NCI-H2171 (cell line): ENCODE measurements at regions not wholly inside any gene's neighbourhood (a gene's known extent, or its start where the extent isn't known, plus 50 kb on each side); places are given as distances from the start of the nearest gene placed in this dataset.
"Not testable (repeated sequence)": the region's sequence is repeated elsewhere in the genome, so short reads cannot be mapped to it uniquely, and the experiment has no call there.

Source experiments
- DNase-seq: peaks from one replicate; lab custom pipeline; 2025; lab: John Stamatoyannopoulos, UW

DNA sequence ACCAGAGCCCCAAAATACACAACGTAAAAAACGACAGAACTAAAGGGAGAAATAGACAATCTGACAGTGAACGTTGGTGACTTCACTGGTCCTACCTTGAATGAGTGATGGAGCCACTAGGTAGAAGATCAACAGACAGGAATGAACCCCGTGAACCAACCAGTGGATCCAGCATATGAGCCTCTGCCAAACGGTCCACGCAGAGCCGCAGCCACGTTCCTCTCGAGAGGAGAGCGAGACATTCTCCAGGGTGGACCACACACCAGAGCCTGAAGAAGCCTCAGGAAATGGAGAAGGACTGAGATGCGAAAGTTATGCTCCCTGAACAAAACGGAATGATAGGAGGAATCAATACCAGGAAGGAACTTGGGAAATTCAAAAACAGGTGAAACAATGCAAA lies 178.4 kb downstream of the RTP5 start:
- no peak for DNase-seq

DNA sequence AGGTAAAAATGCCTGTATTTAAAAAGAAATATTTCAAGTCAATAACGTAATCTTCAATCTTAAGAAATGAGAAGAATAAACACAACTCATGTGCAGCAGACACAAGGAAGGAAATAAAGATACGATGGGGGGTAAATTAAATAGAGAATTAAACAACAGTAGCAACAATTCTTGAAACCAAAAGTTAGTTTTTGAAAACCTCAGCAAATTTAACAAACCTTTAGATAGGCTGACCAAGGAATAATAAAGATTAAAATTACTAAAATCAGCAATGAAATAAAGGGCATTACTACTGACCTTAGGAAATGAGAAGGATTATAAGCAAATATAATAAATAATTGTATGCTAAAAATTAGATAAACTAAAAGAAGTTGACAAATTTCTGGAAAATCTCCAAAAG lies 178.9 kb downstream of the RTP5 start:
- DNase-seq: no peak

DNA sequence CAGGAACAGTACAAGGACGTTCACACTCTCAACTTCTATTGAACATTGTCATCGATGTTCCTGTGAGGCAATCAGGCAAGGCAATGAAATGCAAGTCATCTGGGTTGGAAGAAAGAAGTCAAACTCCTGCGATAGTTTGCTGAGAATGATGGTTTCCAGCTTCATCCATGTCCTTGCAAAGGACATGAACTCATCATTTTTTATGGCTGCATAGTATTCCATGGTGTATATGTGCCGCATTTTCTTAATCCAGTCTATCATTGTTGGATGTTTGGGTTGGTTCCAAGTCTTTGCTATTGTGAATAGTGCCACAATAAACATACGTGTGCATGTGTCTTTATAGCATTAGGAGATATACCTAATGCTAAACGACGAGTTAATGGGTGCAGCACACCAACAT lies 180.0 kb downstream of the RTP5 start:
- not testable (repeated sequence) for DNase-seq

DNA sequence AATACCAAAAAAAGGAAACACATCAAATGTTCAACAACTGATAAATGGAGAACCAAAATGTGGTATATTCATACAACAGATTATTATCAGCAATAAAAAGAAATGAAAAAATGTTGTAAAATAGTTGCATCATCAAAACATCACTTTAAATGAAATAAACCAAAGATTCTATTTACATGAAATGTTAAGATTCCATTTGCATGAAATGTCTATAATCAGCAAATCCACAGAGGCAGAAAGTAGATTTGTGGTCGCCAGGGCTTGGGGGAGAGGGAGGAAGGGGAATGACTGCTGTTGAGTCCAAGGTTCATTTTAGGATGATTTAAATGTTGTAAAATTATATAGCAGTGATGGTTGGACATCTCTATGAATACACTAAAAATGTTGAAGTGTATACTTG lies 181.9 kb downstream of the RTP5 start:
- DNase-seq: no peak

DNA sequence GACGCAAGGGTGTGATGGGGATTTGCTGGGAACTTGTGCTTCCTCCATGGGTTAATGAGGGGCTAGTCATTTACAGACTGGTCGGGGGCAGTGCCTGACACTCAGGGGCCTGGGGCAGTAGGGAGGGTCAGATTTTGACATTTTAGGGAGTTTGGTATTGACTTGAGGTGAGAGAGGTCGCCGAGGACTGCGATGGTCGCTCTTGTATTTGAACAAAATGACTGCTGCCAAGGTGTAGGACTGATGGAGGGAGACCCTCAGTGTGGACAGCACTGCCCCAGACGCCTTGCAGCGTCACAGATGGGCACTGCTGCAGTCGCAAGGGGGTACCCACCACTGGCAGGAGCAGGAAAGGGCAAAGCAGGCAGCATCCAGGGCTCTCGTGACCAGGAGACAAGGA lies 182.9 kb downstream of the RTP5 start:
- no peak for DNase-seq

DNA sequence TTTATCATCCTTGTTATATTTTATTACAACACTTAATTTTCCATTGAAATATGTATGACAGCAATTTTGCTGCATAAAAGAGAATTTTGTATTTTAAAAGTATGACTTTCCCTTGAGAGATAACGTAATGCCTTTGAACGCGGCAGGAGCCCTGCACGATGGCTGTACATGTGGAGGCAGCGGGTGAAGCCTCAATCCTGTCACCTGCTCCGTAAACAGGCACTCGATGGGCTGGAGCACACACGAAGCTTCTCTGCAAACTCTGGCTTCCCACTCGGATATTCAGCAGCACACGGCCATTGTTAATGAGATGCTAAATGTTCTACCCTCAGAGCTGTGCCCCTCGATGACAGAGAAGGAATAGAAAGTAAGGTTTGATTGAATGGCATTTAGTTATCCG lies 184.4 kb downstream of the RTP5 start:
- DNase-seq: no peak

DNA sequence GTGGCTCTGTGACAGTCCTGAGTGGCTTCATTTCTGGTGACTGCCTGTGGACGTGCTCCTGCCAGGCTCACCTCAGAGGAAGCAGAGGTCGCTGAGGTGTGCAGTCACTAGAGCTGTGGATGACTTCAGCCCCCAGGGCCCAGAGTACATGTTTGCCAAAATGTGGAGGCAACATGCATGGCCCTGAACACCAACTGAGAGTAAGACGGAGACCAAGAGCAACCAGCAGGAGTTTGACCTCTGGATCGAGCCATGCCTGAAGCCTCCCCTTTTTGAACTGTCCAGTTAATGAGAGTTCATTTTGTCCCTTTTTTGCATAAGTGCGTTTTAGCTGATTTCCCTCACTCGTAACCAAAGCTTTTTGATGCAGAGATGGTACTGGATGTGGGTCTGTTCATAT lies 184.9 kb downstream of the RTP5 start:
- DNase-seq: no peak

DNA sequence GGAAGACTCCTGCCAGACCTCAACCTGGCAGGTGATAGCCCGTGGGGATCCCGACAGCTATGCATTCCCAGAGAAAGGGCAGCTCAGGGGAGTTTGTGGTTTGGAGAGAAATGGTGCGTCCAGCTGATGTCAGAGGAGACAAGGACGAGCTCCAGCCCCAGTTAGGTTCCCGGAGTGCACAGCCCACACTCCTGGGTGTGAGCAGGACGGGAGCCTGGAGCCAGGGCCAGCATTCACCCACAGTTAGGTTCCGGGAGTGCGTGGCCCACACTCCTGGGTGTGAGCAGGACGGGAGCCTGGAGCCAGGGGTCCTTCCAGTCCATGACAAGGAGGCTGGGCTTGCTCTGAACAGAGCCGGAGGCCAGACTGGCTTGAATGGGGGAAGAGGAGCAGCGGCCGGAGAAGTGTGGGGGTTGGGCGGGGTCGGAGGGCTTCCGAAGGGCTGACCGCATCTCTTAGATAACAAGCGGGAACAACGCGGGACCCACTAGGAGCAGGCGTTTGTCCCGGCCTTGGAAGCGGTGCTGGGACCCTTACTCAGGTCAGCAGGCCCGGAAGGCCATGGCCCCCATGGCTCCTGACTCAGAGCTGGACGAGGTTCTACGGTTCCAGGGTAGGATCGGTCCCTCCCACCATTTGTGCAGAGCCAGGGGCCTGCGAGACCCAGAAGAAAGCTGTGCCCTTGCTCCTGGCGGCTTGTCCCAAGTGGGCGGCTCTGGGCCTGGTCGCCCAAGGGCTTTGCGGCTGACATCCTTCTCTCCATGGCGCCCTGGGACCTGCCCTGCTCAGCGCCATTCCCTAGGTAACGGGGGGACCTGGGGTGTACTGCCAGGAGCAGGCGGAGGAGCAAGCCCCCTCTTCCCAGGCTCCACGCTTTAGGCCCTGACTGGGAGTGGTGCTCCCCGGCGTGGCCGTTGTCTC lies 185.6 kb downstream of the RTP5 start:
- DNase-seq: no peak

DNA sequence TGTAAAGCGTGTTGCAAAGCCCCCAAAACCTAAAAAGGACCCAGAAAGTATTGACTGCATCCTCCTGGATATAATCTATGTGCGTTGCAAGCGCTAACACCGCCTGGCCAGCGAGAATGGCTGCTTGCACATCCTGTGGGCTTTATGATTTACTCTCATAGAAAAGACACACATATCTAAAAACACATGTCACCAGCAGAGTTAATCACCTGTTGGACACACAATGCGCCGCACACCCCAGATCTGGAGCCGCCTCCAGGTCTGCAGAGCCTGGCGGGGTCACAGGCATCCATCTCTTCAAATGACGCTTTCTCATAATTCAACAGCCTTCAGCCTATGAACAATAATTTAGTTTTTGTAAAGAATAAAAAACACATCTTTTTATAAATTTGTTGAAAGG lies 186.5 kb downstream of the RTP5 start:
- DNase-seq: no peak

DNA sequence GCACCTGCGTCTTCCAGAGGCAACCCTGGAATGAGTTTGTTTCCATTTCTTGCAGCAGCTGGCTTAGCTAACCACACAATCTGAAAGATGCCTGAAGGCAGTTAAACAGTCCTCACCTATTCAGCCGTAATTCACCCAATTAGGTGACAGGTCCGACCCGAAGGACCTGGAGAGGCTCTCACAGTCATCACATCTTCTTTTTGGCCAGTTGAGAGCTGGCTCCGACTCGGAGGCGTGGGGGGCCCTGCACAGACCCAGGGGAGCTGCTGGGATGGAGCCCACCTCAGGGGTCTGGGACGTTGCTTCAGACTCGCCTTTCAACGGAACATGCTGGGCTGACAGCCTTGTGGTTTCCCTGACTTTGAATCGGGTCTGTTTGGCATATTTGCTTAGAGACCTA lies 187.3 kb downstream of the RTP5 start:
- no peak for DNase-seq

DNA sequence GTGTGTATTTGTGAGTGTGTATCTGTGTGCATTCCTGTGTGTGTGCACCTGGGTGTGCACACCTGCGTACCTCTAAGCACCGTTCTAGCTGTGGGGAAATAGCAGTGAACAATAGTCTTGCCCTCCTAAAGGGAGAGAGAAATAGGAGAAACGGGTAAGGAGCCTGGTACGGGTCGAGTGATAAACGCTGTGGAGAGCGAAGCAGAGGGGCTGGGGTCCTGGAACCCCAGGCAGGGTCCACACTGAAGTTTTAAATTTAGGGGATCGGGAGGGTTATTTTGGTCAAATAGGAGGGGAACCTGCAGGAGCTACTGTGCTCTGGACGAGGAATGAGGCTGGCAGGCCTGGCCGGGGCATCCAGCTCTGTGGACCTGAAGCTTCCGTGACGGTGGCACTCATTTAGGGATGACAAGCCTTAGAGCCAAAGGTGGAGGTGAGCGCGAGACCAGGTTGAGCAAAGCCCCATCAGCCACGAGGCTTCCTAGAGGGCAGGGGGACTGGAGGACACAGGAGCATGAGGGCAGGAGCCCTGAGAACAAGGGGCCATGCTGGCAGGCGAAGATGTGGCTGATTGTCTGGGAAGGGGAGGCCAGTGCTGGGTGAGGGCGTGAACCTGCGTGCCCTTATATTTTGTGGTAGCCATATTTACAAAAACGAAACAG lies 188.0 kb downstream of the RTP5 start:
- DNase-seq: no peak

DNA sequence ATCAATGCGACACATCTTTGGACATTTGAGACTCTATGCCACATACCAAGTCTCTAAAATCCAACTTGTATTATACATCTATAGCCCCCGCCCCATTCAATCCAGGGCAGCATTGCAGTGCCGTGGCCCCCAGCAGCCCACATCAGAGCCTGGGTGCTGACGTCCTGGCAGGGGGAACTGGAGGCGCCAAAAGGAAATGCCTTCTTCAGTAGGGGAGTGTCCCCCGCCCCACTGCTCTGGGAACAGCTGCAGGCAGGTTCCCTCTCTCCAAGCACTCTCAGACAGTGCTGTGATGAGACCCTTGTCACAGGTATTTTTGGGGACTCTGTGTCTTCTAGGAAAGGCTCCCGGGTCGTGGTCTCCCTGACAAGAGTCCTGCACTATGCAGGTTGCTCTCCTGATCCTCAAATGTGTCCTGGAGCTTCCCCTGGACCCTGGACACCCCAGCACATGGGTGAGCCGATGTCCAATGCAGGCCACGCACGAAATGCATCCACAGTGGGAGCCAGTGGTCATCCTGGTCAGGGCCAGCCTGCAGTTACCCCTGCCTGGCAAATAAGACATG lies 188.7 kb downstream of the RTP5 start:
- DNase-seq: no peak

DNA sequence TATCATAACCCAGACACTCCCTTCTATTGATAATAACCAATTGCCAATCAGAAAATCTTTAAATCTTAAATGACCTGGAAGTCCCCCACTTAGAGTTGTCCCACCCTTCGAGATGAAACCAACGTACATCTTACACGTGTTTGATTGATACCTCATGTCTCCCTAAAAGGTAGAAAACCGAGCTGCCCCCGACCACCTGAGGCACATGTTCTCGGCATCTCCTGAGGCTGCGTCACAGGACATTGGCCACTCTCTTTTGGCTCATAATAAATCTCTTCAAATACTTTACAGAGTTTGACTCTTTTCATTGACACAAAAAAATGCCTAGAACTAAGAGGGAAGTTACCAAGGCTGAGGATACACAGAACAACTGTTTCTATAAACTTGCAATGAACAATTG lies 190.0 kb downstream of the RTP5 start:
- no peak for DNase-seq

DNA sequence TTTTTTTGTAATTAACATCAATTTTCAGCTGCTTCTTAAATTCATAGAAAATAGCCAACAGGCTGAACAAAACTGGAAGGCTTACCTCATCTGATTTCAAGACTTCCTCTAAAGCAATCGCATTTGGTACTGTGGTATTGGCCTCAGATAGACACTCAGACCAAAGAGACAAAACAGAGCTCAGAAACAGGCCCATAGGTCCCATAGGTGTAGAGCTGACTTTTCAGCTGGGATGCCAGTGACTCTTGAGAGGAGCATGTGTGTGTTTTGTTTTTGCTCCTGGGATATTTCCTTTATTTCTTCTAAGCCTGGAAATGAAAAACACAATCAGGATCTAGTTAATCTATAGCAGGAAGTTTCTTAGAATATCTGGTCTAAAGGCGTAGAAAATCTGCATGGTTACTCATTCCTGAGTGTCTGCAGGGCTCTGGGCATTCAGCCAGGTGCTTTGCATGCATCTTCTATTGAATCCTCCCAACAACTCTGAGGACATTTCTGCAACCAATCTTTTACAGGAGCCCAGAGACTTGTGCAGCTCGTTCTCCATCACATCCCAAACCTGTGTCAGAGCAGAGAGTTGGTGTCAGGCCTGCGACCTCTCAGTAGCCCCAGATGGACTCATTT lies 190.8 kb downstream of the RTP5 start:
- DNase-seq: no peak

DNA sequence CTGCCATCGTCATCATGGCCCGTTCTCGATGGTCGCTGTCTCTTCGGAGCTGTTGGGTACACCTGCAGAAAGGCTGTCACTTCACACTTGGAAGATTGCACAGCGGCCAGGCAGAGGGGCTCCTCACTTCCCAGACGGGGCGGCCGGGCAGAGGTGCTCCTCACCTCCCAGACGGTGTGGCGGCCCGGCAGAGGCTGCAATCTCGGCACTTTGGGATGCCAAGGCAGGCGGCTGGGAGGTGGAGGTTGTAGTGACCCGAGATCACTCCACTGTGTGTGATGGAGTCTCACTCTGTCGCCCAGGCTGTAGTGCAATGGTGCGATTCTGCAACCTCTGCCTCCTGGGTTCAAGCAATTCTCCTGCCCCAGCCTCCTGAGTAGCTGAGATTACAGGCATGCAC lies 192.4 kb downstream of the RTP5 start:
- DNase-seq: not testable (repeated sequence)

DNA sequence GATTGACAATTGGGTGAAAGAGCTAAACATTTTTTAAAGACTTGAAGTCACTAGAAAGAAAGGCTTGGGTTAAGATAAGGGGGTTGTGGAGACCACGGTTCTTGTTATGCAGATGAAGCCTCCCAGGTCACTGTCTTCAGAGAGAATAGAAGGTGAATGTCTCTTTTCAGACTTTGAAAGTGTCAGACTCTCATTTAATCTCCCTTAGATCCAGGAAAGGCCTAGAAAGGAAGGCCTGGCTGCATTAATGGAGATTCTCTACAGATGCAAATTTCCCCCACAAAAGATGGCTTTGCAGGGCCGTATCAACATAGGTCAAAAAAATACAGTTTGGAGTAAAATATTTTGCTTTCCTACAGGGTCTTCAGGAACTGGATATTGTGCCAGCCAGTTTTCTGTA lies 193.9 kb downstream of the RTP5 start:
- DNase-seq: no peak

DNA sequence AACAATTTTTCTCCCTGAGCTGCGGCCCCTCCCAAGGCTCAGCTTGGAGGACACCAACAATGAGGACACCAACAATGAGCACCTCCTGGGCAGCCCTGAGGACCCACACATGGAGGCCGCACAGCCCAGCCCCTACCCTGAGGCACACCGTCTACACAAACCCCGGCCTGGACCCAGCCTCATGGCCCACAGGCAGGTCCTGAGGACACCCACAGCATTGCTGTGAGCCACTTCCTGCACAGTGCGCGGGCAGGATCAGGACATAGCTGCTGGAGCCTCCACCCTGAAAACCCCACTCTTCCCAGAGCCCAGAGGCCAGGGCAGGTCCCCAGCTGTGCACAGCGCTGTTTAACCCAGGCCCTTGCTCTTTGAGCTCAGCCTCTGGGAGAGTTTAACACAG lies 194.3 kb downstream of the RTP5 start:
- no peak for DNase-seq

DNA sequence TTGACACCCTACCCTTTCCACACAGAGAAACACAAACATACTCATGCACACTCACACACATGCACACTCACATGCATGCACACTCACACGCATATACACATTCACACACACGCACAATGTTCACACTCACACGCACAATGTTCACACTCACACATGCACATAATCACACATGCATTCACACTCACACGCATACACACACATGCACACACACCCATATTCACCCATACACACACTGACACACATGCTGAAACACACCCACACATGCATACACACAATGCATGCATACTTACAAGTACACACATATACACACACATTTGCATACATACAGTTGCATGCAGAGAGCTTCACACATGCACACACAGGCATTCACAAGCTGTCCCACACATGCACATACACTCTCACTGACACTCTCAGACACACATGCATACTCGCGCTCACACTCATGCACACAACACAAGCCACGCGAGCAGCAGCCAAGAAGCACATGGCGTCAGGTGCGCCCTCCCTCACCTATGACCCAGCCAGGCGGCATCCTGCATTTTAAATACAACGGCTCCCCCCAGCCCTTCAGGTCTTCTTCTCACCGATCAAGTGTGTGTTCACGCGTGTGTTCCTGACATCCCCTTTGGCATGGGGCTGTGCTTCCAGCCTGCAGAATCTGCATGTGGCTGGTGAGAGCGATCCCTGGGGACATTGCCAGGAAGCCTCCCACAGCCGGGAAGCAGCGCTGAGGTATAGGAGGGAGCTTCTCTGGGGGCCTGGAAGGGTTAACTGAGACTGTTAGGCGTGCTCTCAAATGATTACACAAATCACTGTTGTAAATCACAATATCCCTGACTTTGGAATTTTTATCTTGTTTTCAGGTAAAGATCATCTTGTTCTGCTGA lies 195.1 kb downstream of the RTP5 start:
- no peak for DNase-seq

DNA sequence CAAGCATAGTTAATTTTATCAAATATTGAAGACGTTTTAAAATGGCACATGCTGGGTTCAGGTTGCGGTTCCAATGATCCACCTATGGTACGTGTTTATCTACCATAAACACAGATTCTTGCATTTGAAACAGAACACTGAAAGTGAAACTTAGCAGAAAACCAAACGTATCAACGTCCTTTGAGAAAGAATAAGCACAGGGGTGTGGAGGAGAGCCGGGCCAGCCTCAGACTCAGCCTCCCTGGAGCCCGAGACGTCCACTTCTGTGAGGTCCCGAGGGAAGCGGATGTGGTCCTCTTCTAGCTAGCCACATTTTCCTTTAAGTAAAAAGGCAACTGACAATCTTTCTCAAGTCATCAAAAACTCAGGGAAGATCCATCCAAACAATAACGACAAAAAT lies 195.9 kb downstream of the RTP5 start:
- DNase-seq: no peak

DNA sequence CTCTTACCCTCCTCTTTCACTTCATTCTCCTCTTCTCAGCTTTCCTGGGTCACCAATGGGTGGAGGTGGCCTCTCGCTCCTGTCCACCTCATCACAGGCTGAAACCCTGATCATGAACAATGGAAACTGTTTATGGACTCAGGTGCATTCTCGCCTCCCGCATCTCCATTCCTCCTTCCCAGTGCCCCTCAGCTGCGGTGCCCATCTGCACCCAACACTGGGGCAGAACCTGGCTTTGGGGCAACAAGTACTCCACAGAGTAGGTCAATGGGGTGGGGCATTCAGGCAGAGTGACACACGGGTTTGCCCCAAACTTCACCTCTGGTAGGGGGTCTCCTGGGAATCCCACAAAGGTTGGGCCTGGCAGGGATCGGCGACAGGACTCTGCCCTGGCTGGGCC lies 199.5 kb downstream of the RTP5 start:
- no peak for DNase-seq

DNA sequence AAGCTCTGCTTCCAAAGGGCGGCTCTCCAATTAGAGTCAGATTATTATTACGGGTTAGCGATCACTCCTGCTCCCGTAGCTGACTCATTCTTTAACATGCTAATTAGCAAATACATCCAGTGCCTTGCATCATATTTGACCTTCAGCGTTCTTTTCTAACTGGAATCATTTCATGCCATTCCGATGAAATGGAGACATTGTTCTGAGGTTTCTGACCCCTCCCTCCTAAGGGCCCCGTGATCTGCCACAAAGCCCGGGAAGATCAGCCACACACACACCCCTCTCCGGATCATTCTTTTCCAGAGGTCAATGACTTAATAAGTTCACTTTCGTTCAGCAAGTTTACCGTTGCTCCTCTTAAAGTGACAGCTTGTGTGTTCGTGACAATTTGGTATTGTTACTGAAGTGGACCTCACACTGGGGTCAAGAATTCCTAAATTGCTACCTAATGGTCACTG lies 200.4 kb downstream of the RTP5 start:
- not testable (repeated sequence) for DNase-seq

DNA sequence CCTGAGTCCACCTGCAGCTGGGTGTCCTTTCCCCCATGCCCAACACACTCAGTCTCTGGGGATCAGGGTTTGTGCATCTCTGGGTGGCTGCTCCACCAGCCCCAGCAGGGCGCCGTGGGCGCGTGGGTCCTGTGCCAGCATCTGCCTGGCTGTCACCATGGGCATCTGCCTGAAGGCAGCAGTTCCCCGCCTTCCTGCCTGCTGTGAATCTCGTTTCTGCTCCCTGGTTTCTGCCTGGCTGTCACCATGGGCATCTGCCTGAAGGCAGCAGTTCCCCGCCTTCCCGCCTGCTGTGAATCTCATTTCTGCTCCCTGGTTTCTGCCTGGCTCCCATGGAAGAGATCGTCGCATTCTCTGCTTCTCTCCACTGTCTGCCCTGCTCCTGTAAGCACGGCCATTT lies 201.2 kb downstream of the RTP5 start:
- DNase-seq: not testable (repeated sequence)
